NCI-H446 treated with DMSO at 0.1 percent for 48 hours (cell line): ENCODE measurements at regions not wholly inside any gene's neighbourhood (a gene's known extent, or its start where the extent isn't known, plus 50 kb on each side); places are given as distances from the start of the nearest gene placed in this dataset.

Experiments used
- DNase-seq: peaks from one replicate; lab custom pipeline; 2025; lab: John Stamatoyannopoulos, UW

GRCh38 chr22:27204280-27204679 is 546.9 kb downstream of the MIAT start:
- DNase-seq, result no peak

GRCh38 chr22:27204817-27205216 is 547.4 kb downstream of the MIAT start:
- DNase-seq, result no peak

DNA sequence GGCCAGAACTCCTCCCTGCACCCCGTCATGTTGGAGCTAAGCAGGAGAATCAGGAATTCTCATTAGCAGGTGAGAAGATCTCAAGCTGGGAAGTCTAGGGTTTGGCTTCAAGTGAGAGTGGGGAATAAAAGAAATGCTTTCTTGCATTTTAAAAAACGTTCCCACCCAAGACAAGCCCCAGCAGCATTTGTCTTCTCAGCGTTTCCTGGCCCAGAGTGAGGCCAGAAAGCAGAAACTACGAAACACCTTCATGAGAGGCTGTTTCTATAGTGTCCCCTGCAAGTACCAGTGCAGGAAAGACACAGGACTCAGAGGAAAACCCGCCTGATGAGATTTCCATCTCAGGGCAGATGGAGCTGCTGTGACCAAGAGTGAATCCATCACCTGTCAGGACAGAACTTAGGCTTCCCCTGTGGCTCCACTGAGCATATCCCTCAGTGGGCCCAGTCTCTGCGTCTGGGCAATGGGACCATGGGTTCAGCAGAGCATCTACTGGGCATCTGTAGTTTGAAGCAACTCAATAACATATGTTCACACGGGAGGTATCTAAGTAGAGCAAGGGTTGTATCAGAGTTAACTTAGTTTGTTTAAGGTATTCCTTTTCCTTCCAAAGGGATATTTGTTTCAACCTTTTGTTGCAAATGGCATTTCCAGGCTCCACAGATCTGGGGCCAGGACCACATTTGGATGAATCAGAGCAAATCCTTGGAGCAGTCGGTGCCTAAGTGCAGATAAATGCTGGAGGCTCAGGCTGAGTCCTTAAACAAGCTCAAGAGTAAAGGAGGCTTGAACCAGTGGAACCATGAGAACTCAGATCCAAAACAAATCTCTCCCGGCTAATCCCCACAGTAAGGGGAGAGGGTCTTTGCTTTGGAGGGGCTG is 548.3 kb downstream of the MIAT start:
- DNase-seq, result peak; percentile 52

- DNase-seq, result peak; percentile 52
Measured at GRCh38 chr22:27206374-27207133, 549.2 kb downstream of the MIAT start.

DNA sequence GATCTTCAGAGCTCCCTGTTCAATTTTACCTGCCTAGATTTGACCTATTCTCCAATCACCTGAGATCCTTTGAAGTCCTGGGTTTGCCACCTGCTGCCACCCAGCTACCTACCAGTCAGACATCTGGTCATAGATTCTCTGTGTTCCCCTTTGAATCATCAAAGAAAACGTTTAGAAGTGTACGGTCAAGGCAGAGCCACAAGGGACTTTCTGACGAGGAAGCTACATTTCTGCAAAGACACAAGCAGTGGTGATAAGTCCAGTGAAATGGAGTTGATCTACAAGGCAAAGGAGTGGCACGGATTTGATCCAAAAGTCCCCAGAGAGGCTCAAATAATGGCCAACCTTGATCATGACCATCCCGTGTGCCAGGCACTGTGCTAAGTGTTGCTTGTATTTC is 549.9 kb downstream of the MIAT start:
- no peak for DNase-seq

DNA sequence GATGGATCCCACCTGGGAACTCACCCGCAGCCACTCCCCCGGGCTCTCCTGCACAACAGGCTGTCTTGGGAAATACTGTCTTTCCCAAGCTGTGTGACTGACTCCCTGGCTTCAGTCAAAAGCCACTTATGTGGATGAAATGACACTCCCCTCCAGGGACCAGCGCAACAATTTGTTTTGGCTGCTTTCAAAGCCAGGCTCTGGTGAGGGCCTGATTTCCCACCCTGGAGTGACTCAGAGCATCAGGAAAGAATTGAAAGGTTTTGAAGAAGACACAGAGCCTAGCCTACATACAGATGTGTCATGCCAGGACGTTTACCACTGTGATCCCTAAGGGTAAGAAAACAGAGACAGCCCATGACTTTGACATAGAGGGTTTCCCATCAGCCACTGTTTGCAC is 550.5 kb downstream of the MIAT start:
- DNase-seq, result peak; percentile 19

- DNase-seq, result no peak
Measured at GRCh38 chr22:27210111-27210730, 552.8 kb downstream of the MIAT start.

GRCh38 chr22:27212102-27212501 is 554.7 kb downstream of the MIAT start:
- DNase-seq, result no peak

DNA sequence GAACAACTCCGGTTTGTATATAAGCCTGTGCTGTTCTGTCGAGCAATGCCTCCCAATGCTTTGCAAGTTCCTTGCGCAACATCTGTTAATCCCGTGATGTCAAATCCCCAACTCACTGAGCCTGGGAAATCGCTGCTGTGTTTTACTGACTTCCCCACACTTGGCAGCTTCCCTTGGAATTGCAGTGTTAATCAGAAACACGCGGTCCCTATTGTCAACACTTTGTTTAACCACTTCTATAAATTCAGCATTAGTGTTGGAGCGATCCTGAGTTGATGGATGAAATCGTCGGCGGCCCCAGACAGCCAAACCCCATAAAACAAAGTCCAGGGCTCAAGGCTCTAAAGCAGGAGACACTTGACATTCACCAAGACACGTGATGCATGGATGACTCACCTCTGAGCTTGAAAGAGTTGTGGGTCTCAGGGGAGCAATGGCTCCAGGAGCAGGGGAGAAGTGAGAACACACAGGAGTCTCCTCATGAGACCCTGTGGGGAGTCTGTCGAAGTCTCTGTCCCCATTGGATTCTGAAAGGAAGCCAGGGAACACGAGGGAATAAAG is 555.3 kb downstream of the MIAT start:
- DNase-seq, result peak; percentile 58

DNA sequence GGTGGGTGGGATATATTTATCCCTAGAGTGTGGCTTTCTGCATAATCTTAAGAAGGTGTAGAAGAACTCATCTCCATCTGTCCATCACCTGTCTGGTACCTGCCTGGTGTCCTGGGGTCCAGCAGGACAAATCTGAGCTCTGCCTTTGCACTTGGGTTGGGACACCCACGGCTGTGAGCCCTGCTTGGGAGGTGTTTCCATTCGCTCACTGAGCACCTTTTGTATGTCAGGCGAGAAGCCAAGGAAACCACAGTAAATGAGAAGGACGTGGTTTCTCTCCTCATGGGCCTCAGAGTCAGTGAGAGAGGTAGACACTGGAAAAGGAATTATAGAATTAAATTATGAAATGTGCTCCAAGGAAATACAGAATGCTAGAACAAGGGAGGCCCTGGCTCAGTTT is 555.9 kb downstream of the MIAT start:
- no peak for DNase-seq

DNA sequence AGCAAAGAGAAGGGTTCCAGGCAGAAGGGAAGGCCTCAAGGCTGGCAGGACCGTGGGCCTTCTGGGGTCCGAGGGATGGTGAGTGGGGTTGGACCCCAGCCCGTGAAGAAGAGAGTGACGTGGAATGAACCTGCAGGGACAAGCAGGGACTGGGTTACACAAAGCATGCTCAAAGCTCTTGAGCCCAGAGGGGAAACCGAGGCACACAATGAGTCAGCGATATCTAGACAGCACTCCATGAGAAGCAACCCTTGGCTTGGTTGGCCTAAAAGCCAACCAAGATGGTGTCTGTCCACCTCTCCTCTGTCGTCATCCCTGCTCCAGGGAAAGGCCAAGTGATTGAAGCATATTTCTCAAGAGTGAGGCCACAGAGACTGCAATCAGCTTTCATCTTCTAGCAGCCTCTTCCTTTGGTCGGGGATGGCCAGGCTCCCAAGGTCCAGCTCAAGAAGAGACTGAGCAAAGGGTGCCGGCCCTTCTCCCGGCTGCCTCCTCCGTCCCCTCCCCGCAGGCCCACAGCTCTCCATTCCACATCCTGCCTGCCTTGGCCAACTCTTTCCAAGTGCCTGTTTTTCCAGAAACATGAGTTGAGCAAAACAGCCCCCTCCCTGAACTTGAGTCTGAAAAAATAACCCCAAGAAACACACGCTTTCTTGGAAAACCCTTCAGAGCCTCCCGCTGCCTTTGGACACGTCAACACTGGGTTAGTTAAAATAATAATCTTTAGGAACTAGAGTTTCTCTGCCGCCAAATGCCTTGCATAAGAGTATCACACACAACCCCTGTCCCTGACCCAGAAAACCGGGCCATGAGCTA is 556.6 kb downstream of the MIAT start:
- DNase-seq, result no peak

- DNase-seq, result no peak
Measured at GRCh38 chr22:27214691-27215090, 557.3 kb downstream of the MIAT start.

DNA sequence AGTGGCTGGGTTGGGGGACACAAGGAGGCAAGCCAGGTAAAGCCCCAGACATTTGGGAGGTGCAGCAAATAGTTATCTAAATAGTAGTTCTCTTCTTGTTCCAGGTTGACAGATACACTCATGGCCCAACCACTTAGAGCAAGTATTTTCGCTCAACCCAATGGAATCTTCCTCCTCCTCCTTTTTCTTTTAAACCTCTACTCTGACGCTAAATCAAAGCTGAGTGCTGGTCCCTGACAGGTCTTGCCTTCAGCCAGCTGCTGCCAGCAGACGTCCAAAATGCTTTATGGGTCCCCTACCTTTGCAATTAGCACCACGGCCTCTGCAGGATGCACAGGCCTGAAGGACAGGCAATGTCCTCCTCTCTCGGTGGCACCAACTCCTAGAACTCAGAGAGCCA is 558.5 kb downstream of the MIAT start:
- DNase-seq, result no peak

- DNase-seq, result no peak
Measured at GRCh38 chr22:27216444-27216843, 559.1 kb downstream of the MIAT start.

DNA sequence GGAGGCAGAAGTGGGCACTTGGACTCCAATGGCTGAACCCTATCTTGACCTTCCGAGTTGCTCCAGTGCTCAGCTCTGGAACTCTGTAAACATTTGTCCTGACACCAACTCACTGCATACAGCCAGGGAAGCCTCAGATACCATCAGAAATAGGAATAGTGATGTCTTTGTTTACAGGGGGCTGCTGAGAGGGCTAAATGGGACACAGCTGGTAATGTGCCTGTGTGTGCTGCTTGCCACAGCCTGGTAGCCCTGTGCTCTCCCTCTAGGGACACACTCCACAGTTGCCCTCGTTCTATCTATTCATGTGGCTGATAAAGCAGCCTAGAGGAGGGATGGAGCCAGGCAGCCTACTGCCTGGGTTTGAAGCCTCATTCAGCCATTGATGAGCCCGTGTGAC is 559.8 kb downstream of the MIAT start:
- no peak for DNase-seq

DNA sequence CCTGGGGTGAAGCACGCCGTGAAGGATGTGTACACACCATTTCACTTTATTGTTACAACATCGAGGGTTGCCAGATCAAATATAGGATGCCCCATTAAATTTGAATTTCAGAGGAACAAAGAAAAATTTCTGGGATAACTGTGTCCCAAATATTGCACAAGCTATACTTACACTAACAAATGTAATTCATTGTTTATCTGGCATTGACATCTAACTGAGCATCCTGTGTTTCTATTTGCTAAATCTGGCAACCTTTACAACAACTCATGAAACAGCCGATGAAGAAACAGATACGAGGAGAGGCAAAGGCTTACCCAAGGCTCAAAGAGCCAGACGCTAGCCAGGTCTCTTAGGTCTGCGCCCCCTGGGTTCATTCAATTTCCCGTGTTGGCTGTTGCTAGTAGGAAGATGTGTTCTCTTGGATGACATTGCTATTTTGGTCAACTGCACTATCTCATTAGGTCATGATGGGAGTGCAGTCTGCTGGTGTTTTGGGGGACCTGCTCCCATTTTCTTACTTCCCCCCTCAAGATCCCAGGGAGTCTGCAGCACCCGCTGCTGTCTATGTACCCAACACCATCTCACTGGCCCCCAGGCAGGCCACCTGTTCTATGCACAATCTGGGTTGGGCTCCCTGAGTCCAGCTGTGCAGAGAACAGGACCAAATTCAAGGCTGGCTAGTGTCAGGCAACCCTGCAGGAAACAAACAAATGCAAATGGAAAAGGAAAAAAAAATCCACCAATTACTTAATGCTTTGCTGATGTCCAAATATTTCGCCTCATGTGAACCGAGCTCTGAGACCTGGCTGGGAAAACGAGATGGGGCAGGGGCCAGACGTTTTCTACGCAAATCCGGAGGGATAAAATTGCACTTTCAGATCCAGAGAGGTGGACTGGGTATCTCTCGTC is 560.9 kb downstream of the MIAT start:
- peak; percentile 5 for DNase-seq

DNA sequence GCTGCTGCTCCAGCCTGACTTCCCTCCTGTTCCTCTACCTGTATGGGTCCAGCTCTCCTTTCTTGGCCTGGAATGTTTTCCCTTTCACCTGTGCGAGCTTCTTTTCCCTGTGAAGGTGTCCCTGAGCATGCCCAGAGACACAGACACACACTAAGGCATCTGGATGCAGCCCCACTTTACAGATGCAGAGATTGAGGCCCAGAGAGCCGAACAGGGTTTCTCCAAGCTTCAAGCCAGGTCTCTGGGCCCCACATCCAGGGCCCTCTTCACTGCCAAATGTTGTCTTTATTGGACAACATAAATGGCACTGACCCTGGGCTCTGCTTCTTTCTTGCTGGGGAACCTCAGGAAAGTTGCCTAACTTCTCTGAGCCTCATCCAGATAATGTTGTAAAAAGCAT is 561.6 kb downstream of the MIAT start:
- DNase-seq, result no peak

- no peak for DNase-seq
Measured at GRCh38 chr22:27220339-27220738, 563.0 kb downstream of the MIAT start.

DNA sequence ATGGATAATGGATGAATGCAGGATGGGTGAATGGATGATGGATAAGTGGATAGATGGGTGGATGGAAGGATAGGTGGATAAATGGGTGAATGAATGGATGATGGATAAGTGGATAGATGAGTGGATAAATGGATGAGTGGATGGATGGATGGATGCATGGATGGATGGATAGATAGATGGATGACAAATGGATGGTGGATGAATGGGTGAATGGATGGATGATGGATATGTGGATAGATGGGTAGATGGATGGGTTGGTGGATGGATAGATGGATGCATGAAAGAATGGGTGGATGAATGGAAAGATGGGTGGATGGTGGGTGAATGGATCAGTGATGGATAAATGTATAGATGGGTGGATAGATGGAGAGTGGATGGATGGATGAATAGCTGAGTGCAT is 564.8 kb downstream of the MIAT start:
- DNase-seq, result no peak

DNA sequence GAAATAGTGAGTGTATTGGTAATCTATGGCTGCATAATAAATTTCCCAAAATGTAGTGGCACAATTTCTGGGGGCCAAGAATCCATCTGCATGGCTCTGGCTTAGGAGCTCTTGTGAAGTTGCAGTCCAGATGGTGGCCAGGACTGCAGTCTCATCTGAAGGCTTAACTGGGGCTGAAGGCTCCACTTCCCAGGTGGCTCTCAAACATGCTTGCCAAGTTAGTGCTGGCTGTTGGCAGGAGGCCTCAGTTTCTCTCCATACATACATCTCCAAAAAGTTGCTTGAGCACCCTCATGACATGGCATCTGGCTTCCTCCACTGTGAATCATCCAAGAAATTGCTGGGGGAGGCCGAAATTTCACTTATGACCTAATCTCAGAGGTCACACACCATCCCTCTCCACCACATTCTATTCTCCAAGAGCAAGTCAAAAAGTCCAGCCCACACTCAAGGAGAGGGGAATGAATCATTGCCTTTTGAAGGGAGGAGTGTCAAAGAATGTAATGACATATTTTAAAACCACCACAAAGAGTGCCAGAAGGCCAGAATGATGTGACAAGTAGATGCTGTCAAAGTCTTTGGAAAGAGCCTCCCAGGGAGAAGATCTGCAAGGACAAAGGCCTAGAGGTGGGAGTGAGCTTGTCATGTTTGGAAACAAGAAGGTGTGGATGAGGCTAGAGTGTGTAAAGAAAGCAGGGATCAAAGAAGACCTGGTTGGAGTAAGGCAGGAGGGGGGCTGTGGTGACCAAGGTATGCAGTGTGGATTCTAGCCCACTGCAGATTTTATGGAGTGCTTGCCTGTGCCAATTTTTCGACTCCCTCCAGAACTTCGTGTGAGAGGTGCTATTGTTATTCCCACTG is 566.2 kb downstream of the MIAT start:
- peak; percentile 44 for DNase-seq
